ENCODE measurements at regions not wholly inside any gene's neighbourhood (a gene's known extent, or its start where the extent isn't known, plus 50 kb on each side); places are given as distances from the start of the nearest gene placed in this dataset.
"Not testable (repeated sequence)": the region's sequence is repeated elsewhere in the genome, so short reads cannot be mapped to it uniquely, and the experiment has no call there.

DNA sequence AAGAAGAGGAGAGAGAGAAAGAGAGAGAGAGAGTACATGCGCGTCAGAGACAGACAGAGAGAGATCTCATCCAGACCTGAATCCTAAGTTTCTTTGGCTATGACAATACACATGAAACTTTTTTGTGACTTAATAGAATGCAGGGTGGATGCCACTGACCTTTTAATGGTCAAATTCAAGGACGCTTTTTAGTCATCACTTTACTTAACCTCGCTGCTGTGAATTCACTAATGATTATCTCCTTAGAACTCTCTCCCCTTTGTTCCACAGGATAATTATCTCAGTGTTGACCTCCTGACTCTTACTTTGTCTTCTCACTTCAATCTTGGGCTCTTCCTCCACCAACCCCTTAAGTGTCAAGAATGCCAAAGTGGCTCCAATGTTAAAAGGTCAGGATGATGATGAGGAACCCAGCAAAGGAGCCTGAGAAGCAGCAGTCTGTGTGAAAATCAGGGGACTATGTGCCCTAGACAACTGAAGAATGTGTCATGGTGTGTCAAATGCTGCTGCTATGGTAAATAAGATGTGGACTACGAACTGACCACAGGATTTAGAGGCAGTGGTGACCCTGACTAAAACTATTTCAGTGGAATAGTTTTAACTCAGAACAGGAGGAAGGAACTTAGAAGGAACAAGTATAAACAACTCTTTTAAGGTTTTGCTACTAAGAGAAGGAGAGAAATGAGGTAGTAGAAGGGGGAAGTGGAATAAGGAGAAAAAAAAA lies 382.1 kb downstream of the ZEB2 start:
- POLR2A ChIA-PET, result no interaction called here
- CTCF ChIA-PET, result no interaction called here

DNA sequence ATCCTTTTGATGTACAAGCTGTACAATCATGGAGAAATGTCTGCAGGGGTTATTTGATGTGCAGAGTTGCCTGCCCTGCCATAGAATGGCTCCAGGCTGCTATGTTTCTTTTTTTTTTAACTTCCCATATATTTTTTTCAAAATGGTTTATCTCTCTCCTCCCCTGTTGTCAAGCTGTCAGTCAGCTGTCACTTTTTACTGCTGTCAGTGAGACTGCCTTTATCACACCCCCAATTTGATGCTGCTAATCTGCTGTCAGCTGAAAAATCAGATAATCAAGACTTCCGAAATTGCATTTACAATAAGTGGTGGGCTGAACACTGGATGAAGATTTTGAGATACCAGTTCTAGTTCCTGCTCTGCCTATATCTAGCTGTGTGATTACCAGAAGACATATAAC lies 382.6 kb downstream of the ZEB2 start:
- POLR2A ChIA-PET, result no interaction called here
- CTCF ChIA-PET, result no interaction called here

DNA sequence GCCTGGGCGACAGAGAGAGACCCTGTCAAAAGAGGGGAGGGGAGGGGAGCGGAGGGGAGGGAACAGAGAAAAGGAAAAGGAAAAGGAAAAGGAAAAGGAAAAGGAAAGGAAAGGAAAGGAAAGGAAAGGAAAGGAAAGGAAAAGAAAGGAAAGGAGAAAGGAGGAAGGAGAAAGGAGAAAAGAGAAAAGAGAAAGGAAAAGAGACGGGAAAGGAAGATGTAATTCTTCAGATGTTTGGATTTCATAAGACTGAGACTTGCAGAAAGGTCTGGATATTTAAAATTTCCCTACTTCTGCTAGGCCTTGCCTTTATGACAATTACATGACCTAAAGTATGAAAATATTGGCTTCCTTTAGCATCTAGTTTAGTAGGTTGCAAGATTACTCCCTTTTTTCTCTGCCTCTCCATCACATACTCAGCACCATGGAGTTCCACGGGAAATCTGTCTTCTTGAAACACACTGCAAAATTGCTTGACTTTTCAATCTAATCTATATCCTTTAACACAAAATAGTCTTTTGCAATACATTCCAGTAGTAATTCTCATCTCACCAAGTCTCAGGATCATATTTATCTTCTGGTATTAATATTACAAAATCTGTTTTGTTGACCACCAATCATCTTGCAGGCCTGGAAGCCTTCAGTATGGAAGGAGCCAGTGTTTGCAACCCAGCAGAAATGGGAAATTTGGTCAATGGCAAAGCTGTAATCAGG lies 383.5 kb downstream of the ZEB2 start:
- ChIA-PET POLR2A (no interaction called here), CTCF (no interaction called here)

DNA sequence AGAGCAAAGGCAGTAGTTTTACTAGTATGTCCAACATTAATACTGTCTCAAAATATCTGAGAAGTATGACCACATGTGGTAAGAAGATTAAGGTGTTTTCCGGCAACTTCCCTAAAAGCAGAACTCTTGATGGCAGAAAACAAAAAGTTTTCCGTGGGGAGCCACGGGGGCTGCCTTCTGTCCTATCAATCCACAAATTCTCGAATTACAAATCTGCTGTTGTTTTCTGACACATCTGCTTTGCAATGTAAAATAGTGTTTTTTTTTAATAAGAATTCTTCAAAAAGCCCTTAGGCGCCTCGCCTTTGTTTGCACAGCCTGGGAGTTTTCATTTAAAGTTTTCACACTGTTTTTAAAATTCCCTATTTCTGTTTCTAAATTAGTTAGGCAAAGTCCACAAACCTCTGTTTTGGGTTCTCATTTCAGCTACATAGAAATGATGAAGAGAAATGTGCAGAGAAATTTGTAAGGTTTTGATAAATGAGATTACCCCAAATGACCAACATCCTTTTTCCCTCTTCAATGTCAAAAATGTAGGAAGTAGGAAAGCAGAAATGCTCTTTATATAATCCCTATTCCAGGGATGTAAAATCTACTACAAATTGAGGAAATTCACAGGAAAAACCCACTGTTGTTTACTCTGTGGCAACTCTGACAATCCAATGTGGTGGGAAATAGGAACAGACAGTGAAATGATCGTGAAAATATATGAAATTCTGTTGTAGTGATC lies 385.8 kb downstream of the ZEB2 start:
- ChIA-PET CTCF (no interaction called here), POLR2A (no interaction called here)

DNA sequence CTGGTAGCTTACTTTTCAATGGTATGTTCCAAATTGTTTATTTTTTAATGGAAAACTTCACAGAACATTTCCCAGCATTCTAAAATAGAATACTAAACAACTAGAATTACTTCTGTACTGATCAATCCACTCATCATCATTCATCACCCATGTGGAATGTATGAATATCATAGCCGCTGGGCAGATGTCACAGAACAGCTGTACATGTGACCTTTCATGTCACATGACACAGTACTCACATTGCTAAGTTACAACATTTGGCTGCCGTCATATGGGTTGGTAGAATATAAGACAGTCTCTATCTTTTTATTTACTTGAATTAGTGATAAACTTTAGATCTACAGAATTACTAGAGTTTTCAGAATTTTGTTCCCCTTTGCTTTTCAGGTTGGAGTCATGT lies 387.6 kb downstream of the ZEB2 start:
- ChIA-PET CTCF (no interaction called here), POLR2A (no interaction called here)

DNA sequence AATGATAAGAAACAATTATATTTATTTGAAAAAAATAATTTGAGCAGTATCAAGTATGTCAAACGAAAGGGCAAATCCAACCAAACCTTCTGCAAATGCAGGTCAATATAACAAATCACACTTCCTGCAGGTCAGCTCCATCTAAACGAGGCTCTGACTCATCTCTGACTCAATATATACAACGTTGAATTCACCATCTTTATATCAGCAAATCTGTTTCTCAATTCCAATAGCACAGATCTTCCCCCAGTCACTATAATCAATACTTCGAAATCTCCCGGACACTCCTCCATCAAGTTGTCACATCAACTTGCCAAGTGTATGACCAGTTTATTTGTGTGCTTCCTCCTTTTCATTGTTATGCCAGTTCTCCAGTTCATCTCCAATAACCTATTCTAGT lies 388.9 kb downstream of the ZEB2 start:
- POLR2A ChIA-PET, result no interaction called here
- CTCF ChIA-PET, result no interaction called here

DNA sequence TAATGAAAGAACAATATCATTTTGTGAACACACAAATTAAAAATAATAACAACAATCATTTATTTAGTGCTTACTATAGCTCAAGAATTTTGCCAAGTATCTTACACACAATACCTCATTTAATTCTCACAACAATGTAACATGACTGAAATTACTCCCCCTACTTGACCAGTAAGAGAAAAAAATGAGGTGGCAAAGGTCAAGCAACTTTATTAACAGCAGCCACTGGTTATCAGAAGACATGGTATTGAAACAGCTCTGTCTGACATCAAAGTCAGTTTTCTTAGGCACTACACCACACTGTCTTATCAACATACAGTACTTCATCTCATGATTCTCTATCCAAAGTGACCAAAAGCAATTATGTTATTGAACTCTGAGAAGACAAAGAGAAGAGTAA lies 389.4 kb downstream of the ZEB2 start:
- POLR2A ChIA-PET, result no interaction called here
- CTCF ChIA-PET, result no interaction called here

DNA sequence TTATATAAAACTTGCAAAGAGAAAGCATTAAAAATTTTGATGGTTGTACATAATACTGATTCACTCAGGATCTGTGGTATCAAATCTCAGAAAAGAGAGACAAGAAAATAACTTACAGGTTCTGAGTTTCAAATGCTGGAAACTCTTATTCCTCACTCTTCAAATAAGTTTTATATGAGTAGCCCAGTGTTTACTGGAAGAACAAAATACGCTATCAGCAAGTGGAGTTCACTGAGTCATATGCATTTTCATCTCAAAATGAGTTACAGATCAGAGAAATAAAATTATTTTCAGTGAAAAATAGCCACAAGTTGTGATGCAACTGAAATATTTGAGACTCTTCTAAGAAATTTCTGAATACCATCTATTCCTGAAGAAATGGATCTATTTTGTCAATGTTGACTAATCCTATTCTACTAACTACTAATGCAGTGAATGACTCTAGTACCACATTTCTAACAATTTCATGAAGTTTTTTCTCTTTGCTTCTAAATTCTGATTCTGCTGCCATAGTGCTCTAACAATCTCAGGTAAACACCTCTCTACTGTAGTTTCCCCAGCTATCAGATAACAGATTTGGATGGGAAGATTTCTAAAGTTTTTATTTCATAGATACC lies 391.7 kb downstream of the ZEB2 start:
- CTCF ChIA-PET, result interaction anchor here (0.6 kb wide), 1 partner anchor 881 kb away, joined by 3 read pairs; no protein-coding TSS in a partner anchor
- POLR2A ChIA-PET, result interaction anchor here (0.6 kb wide), 2 partner anchors 56 to 973 kb away, joined by 3 to 5 read pairs; no protein-coding TSS in a partner anchor

DNA sequence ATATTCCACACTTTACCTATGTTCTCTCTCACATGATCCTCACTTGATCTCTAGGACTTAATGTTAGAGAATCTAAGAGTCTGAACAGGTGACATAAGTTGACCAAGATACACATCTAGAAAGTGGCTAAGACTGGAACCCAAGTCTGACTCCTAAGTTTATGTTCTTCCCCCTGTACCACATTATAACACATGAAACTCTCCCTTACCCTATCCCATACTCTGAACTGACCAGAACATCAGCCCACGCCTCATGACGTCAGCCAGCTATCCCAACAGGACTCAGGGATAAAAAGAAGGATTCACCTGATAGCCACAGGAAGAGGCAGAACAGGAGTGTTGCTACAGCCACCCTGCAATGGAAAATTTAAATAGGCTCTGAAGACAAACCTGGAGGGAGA lies 392.2 kb downstream of the ZEB2 start:
- CTCF ChIA-PET, result no interaction called here
- POLR2A ChIA-PET, result interaction anchor here (0.6 kb wide), 1 partner anchor 972 kb away, joined by 3 read pairs; no protein-coding TSS in a partner anchor

DNA sequence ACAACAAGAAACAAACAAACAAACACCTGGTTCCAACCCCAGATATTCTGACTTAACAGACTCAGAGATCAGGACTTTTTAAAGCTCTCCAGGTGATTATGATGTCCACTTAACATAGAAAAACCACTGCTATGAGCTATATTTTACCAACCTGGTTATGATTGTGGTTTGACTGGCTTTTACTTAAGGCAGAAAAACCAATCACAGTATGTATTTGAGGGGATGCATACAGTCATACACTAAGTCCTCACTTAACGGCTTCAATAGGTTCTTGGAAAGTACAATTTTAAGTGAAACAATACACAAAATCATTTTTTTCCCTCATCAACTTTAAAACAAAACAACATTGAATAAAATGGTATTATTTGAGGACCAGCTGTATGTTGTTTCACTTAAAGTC lies 393.6 kb downstream of the ZEB2 start:
- ChIA-PET CTCF (no interaction called here), POLR2A (no interaction called here)

DNA sequence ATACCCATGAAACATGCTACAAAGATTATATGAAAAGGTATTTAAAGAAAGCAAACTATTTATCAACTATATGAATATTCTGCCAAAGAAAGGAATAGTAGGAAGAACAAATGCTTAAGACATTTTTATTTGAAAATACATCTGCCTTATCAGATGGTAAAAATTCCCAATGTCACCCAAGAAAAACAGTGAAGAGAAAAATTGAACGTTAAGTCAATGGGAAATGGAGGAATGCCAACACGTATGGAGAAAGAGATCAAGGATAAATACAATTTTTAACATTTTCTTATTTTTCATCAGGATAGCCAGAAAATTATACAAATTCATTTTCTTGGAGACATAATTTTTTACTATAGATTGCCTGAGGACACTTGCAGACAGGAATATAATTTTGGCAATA lies 394.2 kb downstream of the ZEB2 start:
- ChIA-PET POLR2A (no interaction called here), CTCF (no interaction called here)

DNA sequence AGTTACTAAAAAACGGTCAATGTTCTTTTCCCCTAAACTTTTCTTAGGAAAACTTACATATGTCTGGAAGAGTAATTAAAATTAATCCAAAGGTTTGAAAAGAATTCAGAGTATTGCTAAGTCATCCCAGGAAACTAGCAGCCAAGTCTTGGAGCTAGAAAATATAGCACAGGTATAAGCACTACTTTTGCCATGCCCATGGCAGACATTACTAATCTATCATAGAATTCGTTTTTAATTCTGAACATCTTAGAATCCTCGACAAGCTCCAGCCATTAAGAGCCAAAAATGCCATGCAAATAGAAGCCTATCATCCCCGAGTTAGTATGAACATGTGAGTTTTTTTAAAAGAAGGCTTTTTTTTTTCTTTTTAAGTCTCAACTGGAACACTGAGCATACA lies 395.0 kb downstream of the ZEB2 start:
- ChIA-PET CTCF (interaction anchor here (0.7 kb wide), 1 partner anchor 234 kb away, joined by 3 read pairs; no protein-coding TSS in a partner anchor), POLR2A (no interaction called here)

DNA sequence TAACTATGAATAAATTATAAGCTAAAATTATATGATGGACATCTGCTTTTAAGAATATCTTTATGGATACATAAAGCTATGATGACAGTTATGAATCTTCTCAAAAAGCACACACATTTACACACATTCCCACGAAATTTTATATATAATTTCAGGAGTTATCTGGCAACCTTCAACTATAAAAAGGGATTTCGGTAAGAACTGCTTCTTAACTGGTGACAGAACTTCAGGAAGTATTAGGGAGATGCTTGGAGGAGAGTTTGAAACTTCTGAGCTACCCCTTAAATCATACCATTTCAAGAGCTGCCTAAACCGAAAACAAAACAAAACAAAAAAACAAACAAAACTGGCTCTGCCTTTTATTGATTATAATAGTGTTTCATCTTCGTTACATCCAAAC lies 399.4 kb downstream of the ZEB2 start:
- CTCF ChIA-PET, result no interaction called here
- POLR2A ChIA-PET, result no interaction called here

DNA sequence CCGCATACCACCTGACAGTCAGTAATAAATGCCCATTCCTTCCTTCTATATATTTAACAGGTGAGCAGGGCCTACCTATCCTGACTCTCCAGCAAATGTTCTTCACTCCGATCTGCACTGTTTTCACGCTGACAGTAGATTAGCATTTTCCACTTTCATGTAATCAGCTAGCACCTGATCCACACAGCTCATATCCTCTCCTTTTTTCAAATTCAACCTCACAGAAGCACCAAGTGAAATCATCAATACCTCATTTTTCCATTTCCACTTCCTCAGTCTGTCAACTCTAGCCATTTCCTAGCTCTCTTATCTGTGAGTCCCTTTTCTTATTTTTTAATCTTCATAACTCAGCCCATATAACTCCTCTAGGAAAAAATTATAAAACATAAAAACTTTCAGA lies 402.8 kb downstream of the ZEB2 start:
- ChIA-PET POLR2A (no interaction called here), CTCF (no interaction called here)

DNA sequence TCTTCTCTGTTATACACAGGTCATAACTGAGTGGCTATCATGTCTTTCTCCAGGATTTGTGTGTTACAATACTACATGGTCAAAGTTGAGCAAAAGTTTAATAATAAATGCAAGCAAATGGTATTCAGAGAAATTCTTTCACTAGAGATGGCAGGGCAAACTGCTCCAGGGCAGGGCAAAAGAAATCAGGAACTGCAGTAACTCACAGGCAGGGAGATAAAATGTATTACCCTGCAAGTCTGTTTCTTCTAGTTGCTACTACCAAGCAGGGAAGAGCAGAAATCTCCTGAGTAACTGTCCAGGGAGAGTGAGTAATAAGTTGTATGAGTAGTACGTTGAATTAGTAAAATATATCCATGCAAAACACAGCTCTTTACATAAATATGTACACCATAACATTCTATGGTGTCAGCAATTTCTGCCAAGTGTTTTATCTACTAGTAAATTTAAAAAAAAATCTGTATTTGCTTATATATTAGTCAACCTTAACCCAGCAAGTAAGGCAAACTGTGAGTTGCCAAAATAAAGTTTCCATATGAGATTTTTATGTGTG lies 404.1 kb downstream of the ZEB2 start:
- ChIA-PET POLR2A (no interaction called here), CTCF (no interaction called here)

DNA sequence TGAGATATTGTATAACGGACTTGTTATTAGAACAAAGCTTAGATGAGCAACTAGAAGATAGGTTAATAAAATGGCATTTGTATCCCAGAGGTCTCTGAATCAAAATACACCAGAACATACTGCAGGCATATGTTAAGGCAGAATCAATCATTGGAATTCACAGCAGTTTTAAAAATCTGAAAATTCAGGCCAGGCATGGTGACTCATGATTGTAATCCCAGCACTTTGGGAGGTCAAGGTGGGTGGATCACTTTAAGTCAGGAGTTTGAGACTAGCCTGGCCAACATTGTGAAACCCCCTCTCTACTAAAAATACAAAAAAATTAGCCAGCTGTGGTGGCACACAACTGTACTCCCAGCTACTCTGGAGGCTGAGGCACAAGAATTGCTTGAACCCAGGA lies 405.2 kb downstream of the ZEB2 start:
- ChIA-PET POLR2A (no interaction called here), CTCF (no interaction called here)

DNA sequence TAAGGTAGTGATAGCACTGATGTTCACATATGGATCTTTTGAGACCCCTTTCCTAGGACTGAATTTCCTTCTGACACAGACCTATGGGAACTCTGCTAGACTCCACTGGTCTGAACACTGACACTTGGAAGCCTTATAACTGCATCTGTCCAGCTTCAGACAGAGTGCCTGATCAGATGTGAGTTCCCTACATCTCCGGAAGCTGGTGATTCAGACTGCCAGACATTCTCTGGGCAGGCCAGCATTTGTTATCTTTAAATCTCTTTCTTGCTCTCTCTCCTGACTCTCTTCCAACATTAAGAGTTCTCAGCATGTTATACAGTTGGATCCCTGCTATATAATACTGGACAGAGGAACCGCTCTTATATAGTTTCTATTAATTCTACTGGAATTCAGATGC lies 408.5 kb downstream of the ZEB2 start:
- POLR2A ChIA-PET, result no interaction called here
- CTCF ChIA-PET, result no interaction called here

DNA sequence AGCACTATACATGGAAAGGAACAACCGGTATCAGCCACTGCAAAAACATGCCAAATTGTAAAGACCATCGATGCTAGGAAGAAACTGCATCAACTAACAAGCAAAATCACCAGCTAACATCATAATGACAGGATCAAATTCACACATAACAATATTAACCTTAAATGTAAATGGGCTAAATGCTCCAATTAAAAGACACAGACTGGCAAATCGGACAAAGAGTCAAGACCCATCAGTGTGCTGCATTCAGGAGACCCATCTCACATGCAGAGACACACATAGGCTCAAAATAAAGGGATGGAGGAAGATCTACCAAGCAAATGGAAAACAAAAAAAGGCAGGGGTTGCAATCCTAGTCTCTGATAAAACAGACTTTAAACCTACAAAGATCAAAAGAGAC lies 413.8 kb downstream of the ZEB2 start:
- CTCF ChIA-PET, POLR2A ChIA-PET: not testable (repeated sequence)

DNA sequence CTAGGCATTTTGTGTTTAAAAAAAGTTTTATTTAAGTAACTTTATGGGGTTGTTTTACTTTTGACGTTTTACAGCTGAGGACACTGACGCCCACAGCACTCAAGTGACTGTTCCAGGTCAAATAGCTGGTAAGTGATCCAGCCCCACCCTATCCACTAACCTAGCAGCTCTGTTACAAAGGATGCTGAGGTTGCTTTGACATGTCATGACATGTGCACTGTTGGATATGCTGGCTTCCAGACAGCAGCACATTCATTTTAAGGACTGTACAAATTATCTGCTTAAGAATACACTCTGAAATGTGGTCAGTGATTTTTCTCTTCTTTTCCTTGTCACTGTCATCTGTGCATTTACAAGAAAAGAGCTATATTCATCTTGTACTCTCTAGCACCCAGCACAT lies 417.5 kb downstream of the ZEB2 start:
- ChIA-PET CTCF (no interaction called here), POLR2A (no interaction called here)

DNA sequence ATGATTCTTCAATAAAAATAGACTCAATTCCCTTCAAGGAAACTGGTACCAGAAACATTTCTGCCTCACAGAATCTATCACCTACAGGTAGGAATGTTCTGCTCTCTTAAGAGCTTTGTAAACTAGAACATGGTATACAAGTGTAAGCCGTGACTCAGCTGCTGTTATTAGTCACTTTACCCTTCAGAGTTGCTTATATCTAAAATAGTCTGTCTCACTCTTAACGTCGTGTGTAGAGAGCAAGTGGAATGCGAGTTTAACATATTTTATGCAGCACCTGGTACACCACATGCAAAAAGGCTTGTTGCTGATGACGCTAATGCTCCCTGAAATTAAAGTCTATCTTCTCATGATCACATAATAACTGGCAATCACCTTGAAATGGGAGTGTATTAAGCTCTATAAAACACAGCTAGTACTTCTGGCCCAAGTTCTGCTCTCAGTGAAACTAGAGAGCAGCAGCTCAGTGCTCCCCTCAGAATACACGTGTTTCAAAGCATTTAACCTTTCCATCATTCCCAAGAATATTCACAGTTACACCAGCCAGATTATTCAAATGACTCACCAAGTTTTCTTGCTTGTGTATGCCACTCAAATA lies 420.0 kb downstream of the ZEB2 start:
- POLR2A ChIA-PET, result no interaction called here
- CTCF ChIA-PET, result no interaction called here
